ENCODE measurements at regions not wholly inside any gene's neighbourhood (a gene's known extent, or its start where the extent isn't known, plus 50 kb on each side); places are given as distances from the start of the nearest gene placed in this dataset.

GRCh38 chr2:221088506-221088905 lies 483.6 kb downstream of the EPHA4 start:
- H3K36me3 ChIP-seq (ENCODE audit: control insufficient read depth, insufficient read depth, low read length) = no peaks in the 10 kb centered on the region
- H3K27me3 ChIP-seq (ENCODE audit: control insufficient read depth, insufficient read depth, low read length) = no peaks in the 10 kb centered on the region
- no peaks in the 10 kb centered on the region for H3K9me3 ChIP-seq (ENCODE audit: control insufficient read depth, insufficient read depth, low read length)
- no peak overlapping the region for H3K4me3 ChIP-seq (ENCODE audit: low read length)
- H3K27ac ChIP-seq (ENCODE audit: low read length) = no peak overlapping the region
- no CpG with 5 or more reads among the region's 2 CpGs for WGBS (ENCODE audit: insufficient coverage, insufficient read length)
- DNase-seq (ENCODE audit: low read depth, low spot score) = no peak
- no peaks in the 10 kb centered on the region for H3K4me1 ChIP-seq (ENCODE audit: control insufficient read depth, insufficient read depth, low read length)

GRCh38 chr2:221095356-221095755 lies 476.7 kb downstream of the EPHA4 start:
- no peaks in the 10 kb centered on the region for H3K4me1 ChIP-seq (ENCODE audit: control insufficient read depth, insufficient read depth, low read length)
- no peaks in the 10 kb centered on the region for H3K36me3 ChIP-seq (ENCODE audit: control insufficient read depth, insufficient read depth, low read length)
- H3K27ac ChIP-seq (ENCODE audit: low read length) = no peak overlapping the region
- H3K27me3 ChIP-seq (ENCODE audit: control insufficient read depth, insufficient read depth, low read length) = no peaks in the 10 kb centered on the region
- no peak for DNase-seq (ENCODE audit: low read depth, low spot score)
- no CpG with 5 or more reads among the region's 1 CpG for WGBS (ENCODE audit: insufficient coverage, insufficient read length)
- H3K9me3 ChIP-seq (ENCODE audit: control insufficient read depth, insufficient read depth, low read length) = no peaks in the 10 kb centered on the region
- H3K4me3 ChIP-seq (ENCODE audit: low read length) = no peak overlapping the region

- no peaks in the 10 kb centered on the region for H3K9me3 ChIP-seq (ENCODE audit: control insufficient read depth, insufficient read depth, low read length)
- H3K27ac ChIP-seq (ENCODE audit: low read length) = no peak overlapping the region
- DNase-seq (ENCODE audit: low read depth, low spot score) = no peak
- H3K27me3 ChIP-seq (ENCODE audit: control insufficient read depth, insufficient read depth, low read length) = no peaks in the 10 kb centered on the region
- WGBS (ENCODE audit: insufficient coverage, insufficient read length) = no CpG with 5 or more reads among the region's 10 CpGs
- H3K36me3 ChIP-seq (ENCODE audit: control insufficient read depth, insufficient read depth, low read length) = no peaks in the 10 kb centered on the region
- no peak overlapping the region for H3K4me3 ChIP-seq (ENCODE audit: low read length)
- H3K4me1 ChIP-seq (ENCODE audit: control insufficient read depth, insufficient read depth, low read length) = no peaks in the 10 kb centered on the region
Measured at GRCh38 chr2:221096706-221097567, 475.2 kb downstream of the EPHA4 start.

- Histone ChIP-seq H3K27ac (ENCODE audit: low read length) (no peak overlapping the region), H3K4me3 (ENCODE audit: low read length) (no peak overlapping the region), H3K27me3 (ENCODE audit: control insufficient read depth, insufficient read depth, low read length) (no peaks in the 10 kb centered on the region), H3K36me3 (ENCODE audit: control insufficient read depth, insufficient read depth, low read length) (no peaks in the 10 kb centered on the region), H3K9me3 (ENCODE audit: control insufficient read depth, insufficient read depth, low read length) (no peaks in the 10 kb centered on the region), H3K4me1 (ENCODE audit: control insufficient read depth, insufficient read depth, low read length) (no peaks in the 10 kb centered on the region)
- no peak for DNase-seq (ENCODE audit: low read depth, low spot score)
- WGBS (ENCODE audit: insufficient coverage, insufficient read length) = no CpG with 5 or more reads among the region's 1 CpG
Measured at GRCh38 chr2:221097568-221097915, 474.6 kb downstream of the EPHA4 start.

GRCh38 chr2:221097949-221098348 lies 474.2 kb downstream of the EPHA4 start:
- Histone ChIP-seq H3K4me3 (ENCODE audit: low read length) (no peak overlapping the region), H3K27me3 (ENCODE audit: control insufficient read depth, insufficient read depth, low read length) (no peaks in the 10 kb centered on the region), H3K4me1 (ENCODE audit: control insufficient read depth, insufficient read depth, low read length) (no peaks in the 10 kb centered on the region), H3K27ac (ENCODE audit: low read length) (no peak overlapping the region), H3K9me3 (ENCODE audit: control insufficient read depth, insufficient read depth, low read length) (no peaks in the 10 kb centered on the region), H3K36me3 (ENCODE audit: control insufficient read depth, insufficient read depth, low read length) (no peaks in the 10 kb centered on the region)
- no peak for DNase-seq (ENCODE audit: low read depth, low spot score)
- WGBS (ENCODE audit: insufficient coverage, insufficient read length) = no CpG with 5 or more reads among the region's 7 CpGs

- no peaks in the 10 kb centered on the region for H3K36me3 ChIP-seq (ENCODE audit: control insufficient read depth, insufficient read depth, low read length)
- H3K4me1 ChIP-seq (ENCODE audit: control insufficient read depth, insufficient read depth, low read length) = peaks cover 4% of the 10 kb centered on the region; the same call in 1 of the 2 replicates
- H3K27ac ChIP-seq (ENCODE audit: low read length) = no peak overlapping the region
- no peaks in the 10 kb centered on the region for H3K27me3 ChIP-seq (ENCODE audit: control insufficient read depth, insufficient read depth, low read length)
- WGBS (ENCODE audit: insufficient coverage, insufficient read length) = no CpG with 5 or more reads among the region's 11 CpGs
- DNase-seq (ENCODE audit: low read depth, low spot score) = no peak
- no peaks in the 10 kb centered on the region for H3K9me3 ChIP-seq (ENCODE audit: control insufficient read depth, insufficient read depth, low read length)
- no peak overlapping the region for H3K4me3 ChIP-seq (ENCODE audit: low read length)
Measured at GRCh38 chr2:221100467-221101089, 471.5 kb downstream of the EPHA4 start.

GRCh38 chr2:221102896-221103688 lies 469.0 kb downstream of the EPHA4 start:
- no peak for DNase-seq (ENCODE audit: low read depth, low spot score)

GRCh38 chr2:221103930-221104329 lies 468.2 kb downstream of the EPHA4 start:
- no peaks in the 10 kb centered on the region for H3K36me3 ChIP-seq (ENCODE audit: control insufficient read depth, insufficient read depth, low read length)
- DNase-seq (ENCODE audit: low read depth, low spot score) = no peak
- no peaks in the 10 kb centered on the region for H3K9me3 ChIP-seq (ENCODE audit: control insufficient read depth, insufficient read depth, low read length)
- no peaks in the 10 kb centered on the region for H3K27me3 ChIP-seq (ENCODE audit: control insufficient read depth, insufficient read depth, low read length)
- no peak overlapping the region for H3K27ac ChIP-seq (ENCODE audit: low read length)
- peaks cover 4% of the 10 kb centered on the region; the same call in 1 of the 2 replicates for H3K4me1 ChIP-seq (ENCODE audit: control insufficient read depth, insufficient read depth, low read length)
- no peak overlapping the region for H3K4me3 ChIP-seq (ENCODE audit: low read length)
- WGBS (ENCODE audit: insufficient coverage, insufficient read length) = no CpG with 5 or more reads among the region's 5 CpGs

More at GRCh38 chr2:221102896-221103688, 469.0 kb downstream of the EPHA4 start:
- Histone ChIP-seq H3K4me3 (ENCODE audit: low read length) (no peak overlapping the region), H3K4me1 (ENCODE audit: control insufficient read depth, insufficient read depth, low read length) (peaks cover 4% of the 10 kb centered on the region; the same call in 1 of the 2 replicates), H3K9me3 (ENCODE audit: control insufficient read depth, insufficient read depth, low read length) (no peaks in the 10 kb centered on the region), H3K36me3 (ENCODE audit: control insufficient read depth, insufficient read depth, low read length) (no peaks in the 10 kb centered on the region), H3K27ac (ENCODE audit: low read length) (no peak overlapping the region), H3K27me3 (ENCODE audit: control insufficient read depth, insufficient read depth, low read length) (no peaks in the 10 kb centered on the region)
- WGBS (ENCODE audit: insufficient coverage, insufficient read length) = no CpG with 5 or more reads among the region's 6 CpGs

- no CpG with 5 or more reads among the region's 12 CpGs for WGBS (ENCODE audit: insufficient coverage, insufficient read length)
Measured at GRCh38 chr2:221104361-221104811, 467.7 kb downstream of the EPHA4 start.

GRCh38 chr2:221106241-221106640 lies 465.9 kb downstream of the EPHA4 start:
- Histone ChIP-seq H3K4me3 (ENCODE audit: low read length) (no peak overlapping the region), H3K36me3 (ENCODE audit: control insufficient read depth, insufficient read depth, low read length) (no peaks in the 10 kb centered on the region), H3K9me3 (ENCODE audit: control insufficient read depth, insufficient read depth, low read length) (no peaks in the 10 kb centered on the region), H3K27ac (ENCODE audit: low read length) (no peak overlapping the region), H3K27me3 (ENCODE audit: control insufficient read depth, insufficient read depth, low read length) (no peaks in the 10 kb centered on the region), H3K4me1 (ENCODE audit: control insufficient read depth, insufficient read depth, low read length) (peaks cover 4% of the 10 kb centered on the region; the same call in 1 of the 2 replicates)
- WGBS (ENCODE audit: insufficient coverage, insufficient read length) = no CpG with 5 or more reads among the region's 3 CpGs
- DNase-seq (ENCODE audit: low read depth, low spot score) = no peak

More at GRCh38 chr2:221104361-221104811, 467.7 kb downstream of the EPHA4 start:
- Histone ChIP-seq H3K4me1 (ENCODE audit: control insufficient read depth, insufficient read depth, low read length) (peaks cover 4% of the 10 kb centered on the region; the same call in 1 of the 2 replicates), H3K27me3 (ENCODE audit: control insufficient read depth, insufficient read depth, low read length) (no peaks in the 10 kb centered on the region), H3K9me3 (ENCODE audit: control insufficient read depth, insufficient read depth, low read length) (no peaks in the 10 kb centered on the region), H3K36me3 (ENCODE audit: control insufficient read depth, insufficient read depth, low read length) (no peaks in the 10 kb centered on the region), H3K4me3 (ENCODE audit: low read length) (no peak overlapping the region), H3K27ac (ENCODE audit: low read length) (no peak overlapping the region)
- DNase-seq (ENCODE audit: low read depth, low spot score) = no peak
